ENCODE measurements at regions not wholly inside any gene's neighbourhood (a gene's known extent, or its start where the extent isn't known, plus 50 kb on each side); places are given as distances from the start of the nearest gene placed in this dataset.

GRCh38 chr9:107628444-107628843 is 138.9 kb upstream of the KLF4 start:
- Histone ChIP-seq H3K79me2 (ENCODE audit: control insufficient read depth, low read length) (no peaks in the 10 kb centered on the region), H3K4me1 (ENCODE audit: control insufficient read depth, low read length) (no peaks in the 10 kb centered on the region), H3K36me3 (ENCODE audit: control insufficient read depth, low read length) (no peaks in the 10 kb centered on the region), H3F3A (ENCODE audit: control insufficient read depth, insufficient read depth) (no peaks in the 10 kb centered on the region), H3K9me3 (ENCODE audit: control insufficient read depth, insufficient read depth, low read length) (no peaks in the 10 kb centered on the region), H3K9me2 (replicated peaks; ENCODE audit: control insufficient read depth, low read length) (no peaks in the 10 kb centered on the region), H3K4me2 (ENCODE audit: low read length) (no peak overlapping the region), H3K4me3 (ENCODE audit: low read length) (no peak overlapping the region), H3K27ac (ENCODE audit: low read depth, low read length) (no peak overlapping the region), H3K27me3 (ENCODE audit: control insufficient read depth, low read length) (no peaks in the 10 kb centered on the region), H4K20me1 (ENCODE audit: control insufficient read depth, insufficient read depth, low read depth, low read length) (no peaks in the 10 kb centered on the region)
- TF ChIP-seq EZH2phosphoT487 (IDR thresholded peaks at IDR 0.05; ENCODE audit: borderline replicate concordance, low read length) = no peak
- TF ChIP-seq CTCF (IDR thresholded peaks at IDR 0.05; ENCODE audit: low read depth, low read length, poor library complexity, severe bottlenecking) = no peak

- no peak for TF ChIP-seq EZH2phosphoT487 (IDR thresholded peaks at IDR 0.05; ENCODE audit: borderline replicate concordance, low read length)
- TF ChIP-seq CTCF (IDR thresholded peaks at IDR 0.05; ENCODE audit: low read depth, low read length, poor library complexity, severe bottlenecking) = no peak
- Histone ChIP-seq H3K36me3 (ENCODE audit: control insufficient read depth, low read length) (no peaks in the 10 kb centered on the region), H3K9me3 (ENCODE audit: control insufficient read depth, insufficient read depth, low read length) (no peaks in the 10 kb centered on the region), H3K9me2 (replicated peaks; ENCODE audit: control insufficient read depth, low read length) (no peaks in the 10 kb centered on the region), H4K20me1 (ENCODE audit: control insufficient read depth, insufficient read depth, low read depth, low read length) (no peaks in the 10 kb centered on the region), H3K27ac (ENCODE audit: low read depth, low read length) (no peak overlapping the region), H3K4me1 (ENCODE audit: control insufficient read depth, low read length) (no peaks in the 10 kb centered on the region), H3K27me3 (ENCODE audit: control insufficient read depth, low read length) (no peaks in the 10 kb centered on the region), H3F3A (ENCODE audit: control insufficient read depth, insufficient read depth) (no peaks in the 10 kb centered on the region), H3K4me3 (ENCODE audit: low read length) (no peak overlapping the region), H3K79me2 (ENCODE audit: control insufficient read depth, low read length) (no peaks in the 10 kb centered on the region), H3K4me2 (ENCODE audit: low read length) (no peak overlapping the region)
Measured at GRCh38 chr9:107627781-107628180, 138.2 kb upstream of the KLF4 start.

- TF ChIP-seq CTCF (IDR thresholded peaks at IDR 0.05; ENCODE audit: low read depth, low read length, poor library complexity, severe bottlenecking) = no peak
- TF ChIP-seq EZH2phosphoT487 (IDR thresholded peaks at IDR 0.05; ENCODE audit: borderline replicate concordance, low read length) = no peak
- Histone ChIP-seq H3K4me3 (ENCODE audit: low read length) (no peak overlapping the region), H3K9me3 (ENCODE audit: control insufficient read depth, insufficient read depth, low read length) (no peaks in the 10 kb centered on the region), H3K79me2 (ENCODE audit: control insufficient read depth, low read length) (no peaks in the 10 kb centered on the region), H3K4me1 (ENCODE audit: control insufficient read depth, low read length) (no peaks in the 10 kb centered on the region), H3K4me2 (ENCODE audit: low read length) (no peak overlapping the region), H3K27ac (ENCODE audit: low read depth, low read length) (no peak overlapping the region), H3K9me2 (replicated peaks; ENCODE audit: control insufficient read depth, low read length) (no peaks in the 10 kb centered on the region), H3F3A (ENCODE audit: control insufficient read depth, insufficient read depth) (no peaks in the 10 kb centered on the region), H4K20me1 (ENCODE audit: control insufficient read depth, insufficient read depth, low read depth, low read length) (no peaks in the 10 kb centered on the region), H3K36me3 (ENCODE audit: control insufficient read depth, low read length) (no peaks in the 10 kb centered on the region), H3K27me3 (ENCODE audit: control insufficient read depth, low read length) (0 out of 2 replicates have a peak, but pooled peaks cover 3% of the 10 kb centered on the region)
Measured at GRCh38 chr9:107626118-107626517, 136.5 kb upstream of the KLF4 start.
